Memory B cell (primary cell): ENCODE measurements at regions not wholly inside any gene's neighbourhood (a gene's known extent, or its start where the extent isn't known, plus 50 kb on each side); places are given as distances from the start of the nearest gene placed in this dataset.
"Not testable (repeated sequence)": the region's sequence is repeated elsewhere in the genome, so short reads cannot be mapped to it uniquely, and the experiment has no call there.

ENCODE experiments used
- ATAC-seq: fragments of 150-1000 bp; cut with Tn5 transposase; 2 replicates; pipeline ENCODE4 v1.10.0; 2021; ENCODE audit warnings: low read depth, mild to moderate bottlenecking, moderate library complexity
- DNase-seq, 2 donors: peaks; one replicate each; pipeline ENCODE4 v3.0.0; 2022; ENCODE audit warnings: low spot score in 2 of 2
- H3K27ac Mint-ChIP-seq: one replicate; pipeline ENCODE4 v1.8.0; 2022; ENCODE audit warnings: mild to moderate bottlenecking, moderate library complexity, mixed read lengths
- H3K27me3 Mint-ChIP-seq: one replicate; pipeline ENCODE4 v1.8.0; 2022; ENCODE audit warnings: mixed read lengths
- H3K36me3 Mint-ChIP-seq: one replicate; pipeline ENCODE4 v1.8.0; 2022; ENCODE audit warnings: mild to moderate bottlenecking, mixed read lengths
- H3K4me1 Mint-ChIP-seq: one replicate; pipeline ENCODE4 v1.8.0; 2022; ENCODE audit warnings: mixed read lengths
- H3K4me3 Mint-ChIP-seq: one replicate; pipeline ENCODE4 v1.8.0; 2022; ENCODE audit warnings: mild to moderate bottlenecking, moderate library complexity, mixed read lengths
- H3K9me3 Mint-ChIP-seq: one replicate; pipeline ENCODE4 v1.8.0; 2022; ENCODE audit warnings: mixed read lengths

DNA sequence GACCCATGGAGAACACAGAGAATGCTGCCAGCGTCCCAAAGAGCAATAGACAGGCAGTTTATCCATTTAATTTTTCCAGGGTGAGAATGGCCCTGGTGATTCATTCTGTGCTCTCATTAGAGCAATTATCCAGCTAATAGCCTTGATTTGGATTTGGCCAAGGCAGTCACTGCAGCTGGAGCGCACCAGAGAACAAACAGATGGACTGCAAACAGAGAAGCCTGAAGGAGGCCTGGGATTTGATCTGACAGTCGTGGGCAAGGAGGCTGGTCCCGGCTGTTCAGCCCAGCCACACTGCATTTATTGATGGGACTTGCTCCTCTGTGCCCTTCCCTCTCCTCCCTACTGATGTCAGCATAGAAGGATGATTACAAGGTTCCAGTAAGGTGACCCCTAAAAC, 353.9 kb upstream of the C1orf174 start:
- Mint-ChIP-seq H3K4me1 (peaks cover 10% of the 10 kb centered on the region), H3K27me3 (peaks cover 4% of the 10 kb centered on the region), H3K36me3 (no peaks in the 10 kb centered on the region), H3K4me3 (no peak overlapping the region), H3K27ac (no peak overlapping the region), H3K9me3 (peaks cover 14% of the 10 kb centered on the region)
- DNase-seq, result no peak
- ATAC-seq, result no peak

DNA sequence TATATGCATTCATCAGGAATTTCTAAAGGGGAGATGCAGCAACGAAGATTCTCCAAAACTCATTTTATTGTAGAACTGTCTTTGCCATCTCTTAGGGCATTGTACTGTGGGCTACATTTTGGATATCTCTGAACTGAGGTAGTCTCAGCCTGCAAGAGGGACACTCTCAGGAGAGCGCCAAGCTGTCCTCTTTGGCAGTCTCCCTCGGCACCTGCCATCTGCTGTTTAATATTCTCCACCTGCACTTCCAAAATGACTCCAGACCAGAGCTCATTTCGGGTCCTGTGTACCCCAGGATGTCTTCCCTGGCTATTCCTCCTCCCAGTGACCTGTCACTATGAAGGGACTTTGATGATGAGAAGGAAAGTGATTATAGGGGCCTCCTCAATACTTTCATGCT, 356.3 kb upstream of the C1orf174 start:
- H3K27me3 Mint-ChIP-seq, result peaks cover 4% of the 10 kb centered on the region
- no peak overlapping the region for H3K27ac Mint-ChIP-seq
- H3K4me1 Mint-ChIP-seq, result no peaks in the 10 kb centered on the region
- H3K36me3 Mint-ChIP-seq, result no peaks in the 10 kb centered on the region
- ATAC-seq (no peak), DNase-seq (no peak)
- H3K4me3 Mint-ChIP-seq, result no peak overlapping the region
- H3K9me3 Mint-ChIP-seq, result peaks cover 16% of the 10 kb centered on the region

DNA sequence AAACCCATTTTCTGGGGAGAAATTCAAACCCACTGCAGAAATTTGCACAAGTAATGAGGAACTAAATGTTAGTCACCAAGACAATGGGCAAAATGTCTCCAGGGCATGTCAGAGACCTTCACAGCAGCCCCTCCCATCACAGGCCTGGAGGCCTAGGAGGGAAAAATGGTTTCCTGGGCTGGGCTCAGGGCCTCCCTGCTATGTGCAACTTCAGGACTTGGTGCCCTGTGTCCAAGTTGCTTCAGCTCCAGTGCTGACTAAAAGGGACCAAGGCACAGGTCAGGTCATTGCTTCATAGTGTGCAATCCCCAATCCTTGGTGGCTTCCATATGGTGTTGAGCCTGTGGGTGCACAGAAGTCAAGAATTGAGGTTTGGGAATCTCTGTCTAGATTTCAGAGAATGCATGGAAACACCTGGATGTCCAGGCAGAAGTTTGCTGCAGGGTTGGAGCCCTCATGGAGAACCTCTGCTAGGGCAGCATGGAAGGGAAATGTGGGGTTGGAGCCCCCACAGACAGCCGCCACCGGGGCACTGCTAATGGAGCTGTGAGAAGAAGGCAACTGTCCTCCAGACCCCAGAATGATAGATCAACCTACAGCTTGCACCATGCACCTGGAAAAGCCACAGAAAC, 358.2 kb upstream of the C1orf174 start:
- not testable (repeated sequence) for DNase-seq, H3K27me3 Mint-ChIP-seq, ATAC-seq

DNA sequence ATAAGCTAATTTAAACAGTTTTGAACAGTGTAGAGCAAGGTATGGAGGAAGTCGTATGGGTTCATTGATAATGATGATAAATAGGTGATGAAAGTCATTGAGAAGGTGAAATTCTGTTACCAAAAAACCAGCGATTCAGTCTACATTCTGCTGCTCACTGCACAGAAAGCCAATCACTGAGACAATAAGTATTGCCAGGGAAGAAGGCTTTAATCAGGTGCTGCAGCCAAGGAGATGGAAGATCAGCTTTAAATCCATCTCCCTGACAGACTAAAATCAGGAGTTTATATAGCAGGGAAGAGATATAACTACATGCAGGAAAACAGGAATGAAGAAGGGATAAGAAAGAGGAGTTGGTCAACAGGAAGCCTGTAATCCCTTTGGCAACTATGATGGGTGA, 361.3 kb upstream of the C1orf174 start:
- ATAC-seq (no peak), DNase-seq (no peak)
- no peak overlapping the region for H3K4me3 Mint-ChIP-seq
- no peaks in the 10 kb centered on the region for H3K36me3 Mint-ChIP-seq
- H3K27ac Mint-ChIP-seq, result no peak overlapping the region
- no peaks in the 10 kb centered on the region for H3K4me1 Mint-ChIP-seq
- peaks cover 16% of the 10 kb centered on the region for H3K9me3 Mint-ChIP-seq
- H3K27me3 Mint-ChIP-seq, result peaks cover 13% of the 10 kb centered on the region

More for the DNA sequence above, 358.2 kb upstream of the C1orf174 start:
- H3K36me3 Mint-ChIP-seq, H3K4me1 Mint-ChIP-seq, H3K27ac Mint-ChIP-seq, H3K4me3 Mint-ChIP-seq: not testable (repeated sequence)
- H3K9me3 Mint-ChIP-seq, result peaks cover 16% of the 10 kb centered on the region

DNA sequence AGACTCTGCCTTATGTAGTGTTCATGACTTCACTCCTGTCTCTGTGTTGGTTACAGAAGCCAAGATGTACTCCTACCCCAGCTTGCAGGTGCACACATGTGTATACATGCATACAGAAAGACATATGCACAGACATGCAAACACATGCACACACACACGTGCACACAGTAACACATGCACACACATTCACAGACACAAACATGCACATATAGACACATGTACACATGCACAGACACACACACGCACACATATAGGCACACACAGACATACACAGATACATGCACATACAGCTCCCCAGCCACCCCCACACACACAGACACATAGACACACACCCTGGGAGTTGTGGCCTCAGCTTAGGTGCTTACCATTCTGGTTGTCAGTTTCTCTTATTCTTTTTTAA, 362.6 kb upstream of the C1orf174 start:
- H3K36me3 Mint-ChIP-seq, result no peaks in the 10 kb centered on the region
- H3K27ac Mint-ChIP-seq, result no peak overlapping the region
- ATAC-seq (no peak), DNase-seq (no peak)
- peaks cover 8% of the 10 kb centered on the region for H3K9me3 Mint-ChIP-seq
- no peak overlapping the region for H3K4me3 Mint-ChIP-seq
- peaks cover 13% of the 10 kb centered on the region for H3K27me3 Mint-ChIP-seq
- no peaks in the 10 kb centered on the region for H3K4me1 Mint-ChIP-seq

- DNase-seq (no peak), ATAC-seq (no peak)
- Mint-ChIP-seq H3K27ac (no peak overlapping the region), H3K4me3 (no peak overlapping the region), H3K27me3 (peaks cover 13% of the 10 kb centered on the region), H3K36me3 (no peaks in the 10 kb centered on the region), H3K9me3 (peaks cover 6% of the 10 kb centered on the region), H3K4me1 (no peaks in the 10 kb centered on the region)
Measured at GRCh38 chr1:4263699-4264098, 363.6 kb upstream of the C1orf174 start.

DNA sequence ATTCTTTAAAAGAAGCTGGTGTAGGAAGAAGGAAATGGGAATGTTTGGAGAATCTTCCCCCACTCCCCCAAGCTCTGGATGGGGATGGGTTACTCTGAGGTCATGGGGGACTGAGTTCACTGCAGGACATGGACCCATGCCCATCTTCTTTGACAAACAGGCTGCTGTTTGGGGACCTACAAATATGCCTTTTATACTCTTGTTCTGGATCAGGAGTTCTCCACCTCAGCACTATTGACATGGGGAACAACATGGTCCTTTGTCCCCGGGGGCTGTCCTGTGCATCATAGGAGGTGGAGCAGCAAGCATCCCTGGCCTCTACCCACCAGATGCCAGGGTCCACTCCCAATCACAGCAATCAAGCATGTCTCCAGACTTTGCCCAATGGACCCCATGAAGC, 365.8 kb upstream of the C1orf174 start:
- no peak for ATAC-seq
- no peaks in the 10 kb centered on the region for H3K4me1 Mint-ChIP-seq
- DNase-seq, result no peak
- no peak overlapping the region for H3K27ac Mint-ChIP-seq
- H3K4me3 Mint-ChIP-seq, result no peak overlapping the region
- no peaks in the 10 kb centered on the region for H3K36me3 Mint-ChIP-seq
- H3K9me3 Mint-ChIP-seq, result peaks cover 3% of the 10 kb centered on the region
- H3K27me3 Mint-ChIP-seq, result peaks cover 13% of the 10 kb centered on the region

- Mint-ChIP-seq H3K27me3 (peaks cover 12% of the 10 kb centered on the region), H3K4me1 (no peaks in the 10 kb centered on the region), H3K4me3 (no peak overlapping the region), H3K9me3 (no peaks in the 10 kb centered on the region), H3K36me3 (no peaks in the 10 kb centered on the region), H3K27ac (no peak overlapping the region)
- DNase-seq, result no peak
- no peak for ATAC-seq
Measured at GRCh38 chr1:4267381-4268261, 367.5 kb upstream of the C1orf174 start.

DNA sequence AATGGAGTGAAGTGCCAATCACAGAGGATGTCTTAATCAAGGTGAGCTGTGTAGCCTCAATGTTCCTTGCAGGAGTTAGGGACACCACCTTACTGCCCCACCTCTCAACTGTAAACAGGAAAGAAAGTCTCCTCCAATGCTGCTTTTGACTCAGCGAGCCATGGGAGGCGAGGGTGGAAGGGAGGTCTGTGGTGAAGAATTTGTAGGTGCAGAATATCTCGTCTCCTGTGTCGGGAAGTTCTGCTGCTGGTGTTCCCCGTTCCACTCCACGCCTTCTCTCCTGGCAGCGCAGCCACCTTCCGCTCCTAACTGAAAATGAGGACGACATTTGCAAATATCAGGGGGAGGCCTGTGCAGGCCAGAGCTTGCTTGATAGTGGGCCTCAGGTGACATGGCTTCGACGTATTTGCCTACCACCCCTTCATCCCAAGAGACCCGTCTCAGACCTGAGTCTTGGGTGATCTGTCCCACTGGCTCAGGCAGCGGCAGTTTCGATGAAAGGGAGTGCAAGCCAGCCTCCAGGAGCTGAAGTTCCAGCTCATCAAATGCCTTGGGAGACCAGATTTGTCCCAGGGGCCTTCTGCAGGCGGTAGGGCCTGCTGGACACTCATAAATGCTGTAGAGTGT, 368.3 kb upstream of the C1orf174 start:
- no peak overlapping the region for H3K4me3 Mint-ChIP-seq
- no peak for ATAC-seq

DNA sequence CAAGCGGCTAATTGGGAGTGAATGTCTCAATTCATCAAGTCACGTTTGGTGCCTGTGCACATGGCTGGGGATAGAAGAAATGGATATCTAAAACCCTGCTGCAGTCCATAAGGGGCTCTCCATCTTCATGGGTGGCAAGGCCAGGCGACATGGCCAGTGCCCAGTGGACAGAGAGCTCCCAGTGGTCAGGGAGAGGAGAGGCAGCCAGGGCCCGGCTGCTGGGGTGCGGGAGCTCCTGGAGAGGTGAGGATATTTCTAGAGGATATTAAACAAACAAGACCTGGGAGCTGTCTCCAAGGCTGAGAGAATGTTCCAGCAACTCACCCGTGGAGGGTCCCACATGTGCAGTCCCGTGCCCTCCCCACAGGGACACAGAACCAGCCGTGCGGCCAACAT, 368.8 kb upstream of the C1orf174 start:
- no peaks in the 10 kb centered on the region for H3K36me3 Mint-ChIP-seq
- no peaks in the 10 kb centered on the region for H3K4me1 Mint-ChIP-seq
- no peak overlapping the region for H3K4me3 Mint-ChIP-seq
- ATAC-seq, result no peak
- no peak for DNase-seq
- peaks cover 9% of the 10 kb centered on the region for H3K27me3 Mint-ChIP-seq
- H3K27ac Mint-ChIP-seq, result no peak overlapping the region
- no peaks in the 10 kb centered on the region for H3K9me3 Mint-ChIP-seq

More for the DNA sequence above, 368.3 kb upstream of the C1orf174 start:
- H3K9me3 Mint-ChIP-seq, result no peaks in the 10 kb centered on the region
- H3K4me1 Mint-ChIP-seq, result no peaks in the 10 kb centered on the region
- H3K36me3 Mint-ChIP-seq, result no peaks in the 10 kb centered on the region
- DNase-seq, result no peak
- peaks cover 10% of the 10 kb centered on the region for H3K27me3 Mint-ChIP-seq
- no peak overlapping the region for H3K27ac Mint-ChIP-seq

GRCh38 chr1:4269330-4269729, 369.3 kb upstream of the C1orf174 start:
- Mint-ChIP-seq H3K4me1 (no peaks in the 10 kb centered on the region), H3K36me3 (no peaks in the 10 kb centered on the region), H3K27me3 (peaks cover 7% of the 10 kb centered on the region), H3K4me3 (no peak overlapping the region), H3K9me3 (no peaks in the 10 kb centered on the region), H3K27ac (no peak overlapping the region)
- ATAC-seq (no peak), DNase-seq (no peak)

GRCh38 chr1:4269952-4270570, 370.0 kb upstream of the C1orf174 start:
- Mint-ChIP-seq H3K4me1 (no peaks in the 10 kb centered on the region), H3K36me3 (no peaks in the 10 kb centered on the region), H3K4me3 (no peak overlapping the region), H3K27ac (no peak overlapping the region), H3K9me3 (no peaks in the 10 kb centered on the region), H3K27me3 (peaks cover 4% of the 10 kb centered on the region)
- DNase-seq (no peak), ATAC-seq (no peak)

- H3K9me3 Mint-ChIP-seq, result peaks cover 2% of the 10 kb centered on the region
- H3K4me1 Mint-ChIP-seq, result no peaks in the 10 kb centered on the region
- H3K4me3 Mint-ChIP-seq, result no peak overlapping the region
- no peak overlapping the region for H3K27ac Mint-ChIP-seq
- H3K27me3 Mint-ChIP-seq, result peaks cover 7% of the 10 kb centered on the region
- DNase-seq (no peak), ATAC-seq (no peak)
- H3K36me3 Mint-ChIP-seq, result no peaks in the 10 kb centered on the region
Measured at GRCh38 chr1:4270651-4271337, 370.7 kb upstream of the C1orf174 start.
